SK-N-MC (cell line): ENCODE measurements at regions not wholly inside any gene's neighbourhood (a gene's known extent, or its start where the extent isn't known, plus 50 kb on each side); places are given as distances from the start of the nearest gene placed in this dataset.
"Not testable (repeated sequence)": the region's sequence is repeated elsewhere in the genome, so short reads cannot be mapped to it uniquely, and the experiment has no call there.

Experiments used
- DNase-seq: peaks from one replicate; pipeline ENCODE4 v3.0.0-alpha.2; 2011; ENCODE audit warnings: low read depth, low spot score
- H3K27ac ChIP-seq: fragments of 200-600 bp; sonication (generic); 2 replicates; pipeline ENCODE4 v1.5.1; 2016; ENCODE audit warnings: mixed run types
- H3K36me3 ChIP-seq: fragments of 200-600 bp; sonication (generic); 2 replicates; pipeline ENCODE4 v1.6.1; 2017; ENCODE audit warnings: antibody characterized with exemption, low read length, mixed read lengths; ENCODE audit not compliant: insufficient read depth
- H3K4me3 ChIP-seq: fragments of 200-600 bp; sonication (generic); 2 replicates; pipeline ENCODE4 v1.5.1; 2016
- H3K9ac ChIP-seq: fragments of 200-600 bp; sonication (generic); 2 replicates; pipeline ENCODE4 v1.8.0; 2017; ENCODE audit warnings: mixed run types, mixed read lengths; ENCODE audit not compliant: insufficient read length
- H3K9me3 ChIP-seq: fragments of 200-600 bp; sonication (generic); 2 replicates; pipeline ENCODE4 v1.6.1; 2017; ENCODE audit warnings: low read depth, mild to moderate bottlenecking, antibody characterized with exemption, low read length, moderate library complexity, mixed read lengths
- EZH2 ChIP-seq: fragments of 200-600 bp; sonication (generic); IDR thresholded peaks from one replicate; pipeline ENCODE4 v1.6.1; 2017; ENCODE audit warnings: antibody characterized with exemption
- FOXP2 ChIP-seq: optimal IDR thresholded peaks from 2 replicates; pipeline ENCODE3; 2011; ENCODE audit warnings: mild to moderate bottlenecking, moderate library complexity; ENCODE audit not compliant: insufficient read depth; ENCODE audit errors: extremely low read length, control extremely low read depth
- POLR2AphosphoS5 ChIP-seq: IDR thresholded peaks from 2 replicates; pipeline ENCODE4 v1.6.1; 2012; ENCODE audit warnings: mild to moderate bottlenecking, low read depth, low read length, borderline replicate concordance

DNA sequence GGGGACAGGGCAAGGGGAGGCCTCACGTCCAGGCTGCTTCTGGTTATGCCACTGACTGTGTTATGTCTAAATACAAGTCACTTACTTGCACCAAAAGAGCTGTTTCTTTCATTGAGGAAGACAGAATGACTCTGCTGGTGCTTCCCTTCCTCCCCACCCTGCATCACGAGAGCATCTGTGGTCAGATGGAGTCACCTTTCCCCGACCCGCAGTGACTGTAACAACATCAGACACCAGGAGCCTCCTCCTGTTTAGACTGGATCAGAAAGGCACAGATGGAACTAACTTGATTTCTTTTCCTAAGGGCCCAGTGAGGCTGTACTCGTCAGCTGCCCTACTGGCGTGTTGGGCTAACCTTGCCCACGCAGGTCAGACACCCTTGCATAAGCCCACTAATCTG is 90.3 kb upstream of the ZNF536 start:
- Histone ChIP-seq H3K9me3 (no peaks in the 10 kb centered on the region), H3K36me3 (no peaks in the 10 kb centered on the region), H3K9ac (no peak overlapping the region), H3K4me3 (no peak overlapping the region), H3K27ac (no peak overlapping the region)
- TF ChIP-seq FOXP2, result no peak
- TF ChIP-seq EZH2, result no peak
- TF ChIP-seq POLR2AphosphoS5, result no peak
- DNase-seq, result no peak

DNA sequence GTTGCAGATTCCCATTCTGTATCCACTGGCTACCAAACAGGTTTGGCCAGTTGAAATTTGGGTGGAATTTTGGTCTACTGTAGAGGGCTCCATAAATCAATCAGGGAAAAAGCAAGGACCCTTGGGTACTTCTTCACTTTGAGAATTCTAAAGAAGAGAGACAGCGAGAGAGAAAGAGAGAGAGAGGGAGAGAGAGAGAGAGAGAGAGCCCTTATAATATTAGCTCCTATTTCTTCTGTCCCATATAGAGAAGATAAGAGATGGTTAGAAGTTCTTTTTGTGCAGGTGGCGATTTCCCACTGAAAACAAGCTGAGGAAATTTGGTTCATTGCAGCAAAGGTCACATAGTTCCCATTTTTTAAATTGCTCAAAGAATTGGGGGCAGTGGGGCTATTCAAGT is 88.6 kb upstream of the ZNF536 start:
- no peak overlapping the region for H3K27ac ChIP-seq
- H3K9ac ChIP-seq, result no peak overlapping the region
- no peak overlapping the region for H3K4me3 ChIP-seq
- no peaks in the 10 kb centered on the region for H3K9me3 ChIP-seq
- TF ChIP-seq POLR2AphosphoS5 (no peak), EZH2 (no peak), FOXP2 (no peak)
- H3K36me3 ChIP-seq, result no peaks in the 10 kb centered on the region
- DNase-seq, result no peak

DNA sequence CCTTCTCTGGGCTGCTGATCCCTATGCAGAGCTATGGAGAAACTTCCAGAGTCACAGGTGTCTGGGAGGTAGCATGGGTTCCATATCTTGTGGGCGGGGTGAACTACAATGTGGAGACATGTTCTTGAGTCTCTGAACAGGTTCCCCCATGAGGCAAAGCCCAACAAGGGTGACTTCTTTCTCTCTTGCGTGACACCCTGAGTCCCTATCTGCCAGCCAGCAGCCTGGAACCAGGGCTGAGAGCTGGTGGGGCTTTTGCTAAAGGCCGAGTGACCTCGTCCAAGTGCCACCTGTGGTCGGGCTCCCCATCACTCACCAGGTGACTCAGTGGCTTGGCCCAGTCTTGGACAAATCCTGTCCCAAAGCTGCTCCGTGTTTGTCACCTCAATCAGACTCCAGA is 88.0 kb upstream of the ZNF536 start:
- Histone ChIP-seq H3K9ac (no peak overlapping the region), H3K27ac (no peak overlapping the region), H3K9me3 (no peaks in the 10 kb centered on the region), H3K4me3 (no peak overlapping the region), H3K36me3 (no peaks in the 10 kb centered on the region)
- no peak for TF ChIP-seq EZH2
- no peak for TF ChIP-seq POLR2AphosphoS5
- no peak for TF ChIP-seq FOXP2
- DNase-seq, result no peak

DNA sequence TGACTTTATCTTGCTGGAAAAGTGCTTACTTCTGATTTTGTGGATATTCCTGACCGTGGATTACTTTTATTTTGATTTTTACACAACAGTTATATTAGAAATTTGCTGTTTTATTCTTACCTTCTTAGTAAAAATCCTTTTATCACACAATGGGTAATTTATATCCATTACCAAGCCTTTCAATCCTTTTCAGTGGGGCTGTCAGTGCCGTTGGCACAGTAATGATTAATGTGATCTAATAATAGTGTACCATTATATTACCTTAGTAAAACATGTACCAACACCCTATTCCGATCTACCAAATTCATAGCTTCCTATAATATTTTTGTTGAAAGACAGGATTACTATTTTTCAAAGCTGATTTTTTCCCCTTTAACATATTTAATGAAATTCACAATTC is 87.3 kb upstream of the ZNF536 start:
- H3K36me3 ChIP-seq, result no peaks in the 10 kb centered on the region
- no peak for DNase-seq
- no peak for TF ChIP-seq EZH2
- TF ChIP-seq POLR2AphosphoS5, result no peak
- no peak for TF ChIP-seq FOXP2
- no peak overlapping the region for H3K9ac ChIP-seq
- H3K4me3 ChIP-seq, result no peak overlapping the region
- no peaks in the 10 kb centered on the region for H3K9me3 ChIP-seq
- H3K27ac ChIP-seq, result no peak overlapping the region

- Histone ChIP-seq H3K9ac (no peak overlapping the region), H3K27ac (no peak overlapping the region), H3K9me3 (no peaks in the 10 kb centered on the region), H3K4me3 (no peak overlapping the region), H3K36me3 (no peaks in the 10 kb centered on the region)
- TF ChIP-seq FOXP2, result no peak
- TF ChIP-seq EZH2, result no peak
- no peak for DNase-seq
These were observed 85.8 kb upstream of the ZNF536 start for GRCh38 chr19:30286378-30286777.

DNA sequence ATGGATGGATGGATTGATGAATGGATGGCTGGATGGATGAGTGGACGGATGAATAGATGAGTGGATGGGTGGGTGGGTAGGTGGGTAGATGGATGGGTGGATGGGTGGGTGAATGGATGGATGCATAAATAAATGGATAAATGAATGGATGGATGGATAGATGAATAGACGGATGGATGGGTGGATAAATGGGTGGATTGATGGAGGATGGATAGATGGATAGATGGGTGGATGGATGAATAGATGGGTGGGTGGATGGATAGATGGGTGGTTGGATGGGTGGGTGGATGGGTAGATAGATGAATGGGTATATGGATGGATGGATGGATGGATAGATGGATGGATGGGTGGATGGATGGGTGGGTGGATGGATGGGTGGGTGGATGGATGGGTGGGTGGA is 84.9 kb upstream of the ZNF536 start:
- H3K9ac ChIP-seq, result no peak overlapping the region
- no peaks in the 10 kb centered on the region for H3K9me3 ChIP-seq
- TF ChIP-seq EZH2, result no peak
- TF ChIP-seq FOXP2, result no peak
- TF ChIP-seq POLR2AphosphoS5, result no peak
- H3K4me3 ChIP-seq, result no peak overlapping the region
- DNase-seq, result no peak
- H3K27ac ChIP-seq, result no peak overlapping the region
- no peaks in the 10 kb centered on the region for H3K36me3 ChIP-seq

DNA sequence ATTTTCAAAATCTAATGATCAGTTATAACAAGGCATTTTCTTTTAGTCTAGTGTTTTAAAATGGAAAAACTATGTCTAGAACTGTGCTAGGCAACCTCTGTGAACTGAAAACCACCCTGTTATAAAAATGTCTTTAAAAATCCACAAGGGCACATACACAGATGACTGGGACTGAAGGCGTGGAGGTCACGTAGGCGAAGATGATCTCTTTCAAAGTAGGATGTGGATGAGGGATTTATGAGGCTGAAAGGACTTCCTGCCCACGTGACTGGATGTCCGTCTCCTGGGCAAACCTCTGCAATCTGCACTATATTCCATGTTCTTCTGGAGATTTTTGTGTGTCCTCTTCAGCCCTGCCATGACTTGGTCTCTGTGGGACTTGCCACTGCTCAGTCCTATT is 84.2 kb upstream of the ZNF536 start:
- Histone ChIP-seq H3K36me3 (no peaks in the 10 kb centered on the region), H3K9ac (no peak overlapping the region), H3K4me3 (no peak overlapping the region), H3K27ac (no peak overlapping the region), H3K9me3 (no peaks in the 10 kb centered on the region)
- no peak for DNase-seq
- TF ChIP-seq EZH2 (no peak), FOXP2 (no peak), POLR2AphosphoS5 (no peak)

DNA sequence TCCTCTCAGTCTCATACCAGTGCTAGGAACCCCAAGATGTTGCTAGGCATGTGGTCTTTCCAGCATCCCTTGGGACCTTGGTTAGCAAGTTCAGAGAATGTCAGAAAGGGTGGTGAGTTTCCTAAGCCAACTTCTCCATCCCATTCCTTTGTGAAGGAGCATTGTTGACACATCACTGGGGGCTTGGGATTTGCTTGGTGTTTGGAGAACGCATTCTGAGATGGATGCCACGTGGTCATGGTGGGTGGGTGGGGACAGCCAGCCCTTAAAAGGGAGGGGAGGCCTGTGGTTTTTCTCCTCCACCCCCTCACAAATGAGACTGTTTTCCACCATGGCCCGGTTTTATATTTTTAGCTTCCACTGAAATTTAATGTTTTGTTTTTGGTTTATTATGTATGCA is 83.3 kb upstream of the ZNF536 start:
- no peaks in the 10 kb centered on the region for H3K9me3 ChIP-seq
- H3K4me3 ChIP-seq, result no peak overlapping the region
- DNase-seq, result no peak
- no peak overlapping the region for H3K27ac ChIP-seq
- no peak overlapping the region for H3K9ac ChIP-seq
- TF ChIP-seq FOXP2 (no peak), POLR2AphosphoS5 (no peak), EZH2 (no peak)
- H3K36me3 ChIP-seq, result no peaks in the 10 kb centered on the region

GRCh38 chr19:30289336-30289735 is 82.8 kb upstream of the ZNF536 start:
- H3K36me3 ChIP-seq, result no peaks in the 10 kb centered on the region

DNA sequence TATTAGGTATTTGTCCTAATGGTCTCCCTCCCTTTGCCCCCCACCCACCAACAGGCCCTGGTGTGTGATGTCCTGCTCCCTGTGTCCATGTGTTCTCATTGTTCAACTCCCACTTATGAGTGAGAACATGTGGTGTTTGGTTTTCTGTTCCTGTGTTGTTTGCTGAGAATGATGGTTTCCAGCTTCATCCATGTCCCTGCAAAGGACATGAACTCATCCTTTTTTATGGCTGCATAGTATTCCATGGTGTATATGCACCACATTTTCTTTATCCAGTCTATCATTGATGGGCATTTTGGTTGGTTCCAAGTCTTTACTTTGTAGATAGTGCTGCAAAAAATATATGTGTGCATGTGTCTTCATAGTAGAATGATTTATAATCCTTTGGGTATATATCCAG is 81.4 kb upstream of the ZNF536 start:
- not testable (repeated sequence) for H3K4me3 ChIP-seq, H3K9me3 ChIP-seq, H3K9ac ChIP-seq, H3K36me3 ChIP-seq, H3K27ac ChIP-seq, DNase-seq

More at GRCh38 chr19:30289336-30289735, 82.8 kb upstream of the ZNF536 start:
- TF ChIP-seq POLR2AphosphoS5, result no peak
- TF ChIP-seq EZH2, result no peak
- TF ChIP-seq FOXP2, result no peak
- no peak overlapping the region for H3K9ac ChIP-seq
- no peak for DNase-seq
- no peaks in the 10 kb centered on the region for H3K9me3 ChIP-seq
- no peak overlapping the region for H3K27ac ChIP-seq
- no peak overlapping the region for H3K4me3 ChIP-seq
